Ascending aorta (tissue), 2 donors: ENCODE measurements at regions not wholly inside any gene's neighbourhood (a gene's known extent, or its start where the extent isn't known, plus 50 kb on each side); places are given as distances from the start of the nearest gene placed in this dataset.

Experiments
- DNase-seq, 2 donors: peaks; one replicate each; pipeline ENCODE4 v3.0.0-alpha.2; 2019; ENCODE audit warnings: low spot score in 2 of 2
- H3K27ac ChIP-seq, 2 donors: fragments of 200-600 bp; sonication (generic); one replicate each; pipeline ENCODE4 v1.5.1; 2016 to 2017; ENCODE audit warnings: mild to moderate bottlenecking in 1 of 2
- H3K27me3 ChIP-seq: fragments of 200-600 bp; sonication (generic); one replicate; pipeline ENCODE4 v1.5.1; 2017
- H3K36me3 ChIP-seq, 2 donors: fragments of 200-600 bp; sonication (generic); one replicate each; pipeline ENCODE4 v1.5.1; 2016
- H3K4me1 ChIP-seq, 2 donors: fragments of 200-600 bp; sonication (generic); one replicate each; pipeline ENCODE4 v1.5.1; 2016 to 2017; ENCODE audit warnings: mild to moderate bottlenecking in 1 of 2
- H3K4me3 ChIP-seq, 2 donors: fragments of 200-600 bp; sonication (generic); one replicate each; pipeline ENCODE4 v1.5.1; 2016 to 2017; ENCODE audit warnings: mild to moderate bottlenecking in 1 of 2
- H3K9me3 ChIP-seq, 2 donors: fragments of 200-600 bp; sonication (generic); one replicate each; pipeline ENCODE4 v1.5.1; 2016
- CTCF ChIP-seq, 3 experiments: fragments of 200-600 bp in 2 of 3; fragments of 450-650 bp in 1 of 3; sonication (generic) in 2 of 3; IDR thresholded peaks; one replicate each; pipeline ENCODE4 v1.5.1; 2016 to 2019; ENCODE audit warnings: antibody characterized with exemption in 3 of 3, mild to moderate bottlenecking in 1 of 3, moderate library complexity in 1 of 3
- intact Hi-C: fragments of 100-400 bp; cut with DNase I; formaldehyde crosslinking; loops from one replicate; pipeline ENCODE4 v1.15.1; 2023

DNA sequence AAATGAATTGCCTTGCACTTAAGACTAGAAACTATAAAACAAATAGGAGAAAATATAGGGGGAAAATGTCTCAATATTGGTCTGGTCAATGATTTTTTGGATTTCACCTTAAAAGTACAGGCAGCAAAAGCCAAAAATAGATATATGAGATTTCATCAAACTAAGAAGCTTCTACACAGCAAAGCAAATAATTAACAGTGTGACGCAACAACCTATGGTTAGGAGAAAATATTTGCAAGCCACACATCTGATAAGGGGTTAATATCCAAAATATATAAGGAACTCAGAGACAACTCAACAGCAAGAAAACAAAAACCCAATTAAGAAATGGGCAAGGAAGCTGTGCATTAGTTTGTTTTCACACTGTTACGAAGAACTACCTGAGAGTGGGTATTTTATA is 89.1 kb downstream of the MAIP1 start:
- no peak for TF ChIP-seq CTCF (IDR thresholded peaks at IDR 0.05)
- Histone ChIP-seq H3K4me1 (no peaks in the 10 kb centered on the region), H3K27me3 (no peaks in the 10 kb centered on the region), H3K36me3 (no peaks in the 10 kb centered on the region), H3K27ac (no peak overlapping the region), H3K9me3 (peaks cover 0 to 13% of the 10 kb centered on the region in 2 donors), H3K4me3 (no peak overlapping the region)
- intact Hi-C loops, result no loop called here
- no peak for DNase-seq

DNA sequence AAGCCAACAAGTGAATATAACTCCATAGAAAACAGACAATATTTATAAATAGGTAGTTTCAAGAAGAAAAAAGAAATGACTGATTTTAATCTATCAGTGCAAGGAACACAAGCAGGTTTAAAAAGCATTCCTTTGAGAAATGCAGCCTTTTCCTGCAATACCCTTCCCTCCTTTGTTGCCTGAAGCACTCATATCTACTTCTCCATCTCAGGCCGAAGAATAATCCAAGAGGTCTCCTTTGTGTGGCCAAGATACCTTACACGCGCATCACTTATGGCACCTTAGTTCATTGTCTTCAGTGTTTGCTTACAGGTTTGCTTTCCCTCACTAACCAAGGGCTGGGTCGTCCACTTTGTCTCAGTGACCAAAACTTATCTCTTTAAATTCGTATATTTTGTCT is 93.0 kb downstream of the MAIP1 start:
- H3K9me3 ChIP-seq, result peaks cover 0 to 13% of the 10 kb centered on the region in 2 donors
- intact Hi-C loops, result no loop called here
- no peak for TF ChIP-seq CTCF (IDR thresholded peaks at IDR 0.05)
- no peaks in the 10 kb centered on the region for H3K4me1 ChIP-seq
- no peak for DNase-seq
- H3K4me3 ChIP-seq, result no peak overlapping the region
- no peaks in the 10 kb centered on the region for H3K36me3 ChIP-seq
- H3K27ac ChIP-seq, result no peak overlapping the region
- no peaks in the 10 kb centered on the region for H3K27me3 ChIP-seq

GRCh38 chr2:200049086-200049485 is 93.7 kb downstream of the MAIP1 start:
- no peak overlapping the region for H3K27ac ChIP-seq
- no peaks in the 10 kb centered on the region for H3K4me1 ChIP-seq
- H3K9me3 ChIP-seq, result peaks cover 0 to 13% of the 10 kb centered on the region in 2 donors
- no peak overlapping the region for H3K4me3 ChIP-seq
- no peak for TF ChIP-seq CTCF (IDR thresholded peaks at IDR 0.05)
- intact Hi-C loops, result no loop called here
- no peak for DNase-seq
- no peaks in the 10 kb centered on the region for H3K27me3 ChIP-seq
- no peaks in the 10 kb centered on the region for H3K36me3 ChIP-seq

DNA sequence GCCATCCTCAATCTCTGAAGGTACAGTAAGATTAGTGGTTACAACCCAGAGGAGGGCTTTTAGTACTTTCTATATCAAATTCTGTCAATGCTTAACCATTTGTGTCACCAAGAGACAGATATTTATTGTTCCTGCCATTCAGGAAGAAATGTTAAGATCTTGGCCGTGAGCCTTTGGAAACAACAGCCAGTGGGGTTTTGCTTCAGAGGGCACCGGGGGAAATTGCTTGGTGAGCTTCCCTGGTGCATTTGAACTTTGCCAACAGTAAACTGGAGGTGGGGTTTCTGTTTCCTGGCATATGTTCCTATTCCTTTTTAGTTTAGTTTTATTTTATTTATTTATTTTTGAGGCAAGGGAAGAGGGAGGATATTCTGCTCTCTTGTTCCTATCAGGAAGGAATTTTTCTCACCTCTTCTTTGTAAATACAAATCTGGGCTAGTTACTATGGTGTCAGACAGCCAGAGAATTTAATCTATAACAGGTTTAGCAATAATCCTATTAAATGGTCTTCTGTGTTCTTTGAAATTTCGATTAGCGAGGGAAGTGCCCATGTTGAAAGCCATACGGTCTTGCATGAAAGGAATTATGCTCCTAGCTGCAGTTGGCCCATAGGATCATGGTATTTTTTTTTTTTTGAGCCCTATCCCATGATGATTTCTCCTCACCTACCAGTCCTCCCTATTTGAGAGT is 95.7 kb downstream of the MAIP1 start:
- H3K27me3 ChIP-seq, result no peaks in the 10 kb centered on the region
- H3K4me1 ChIP-seq, result no peaks in the 10 kb centered on the region
- intact Hi-C loops, result no loop called here
- H3K36me3 ChIP-seq, result no peaks in the 10 kb centered on the region
- peaks cover 0 to 3% of the 10 kb centered on the region in 2 donors for H3K9me3 ChIP-seq
- no peak overlapping the region for H3K27ac ChIP-seq
- H3K4me3 ChIP-seq, result no peak overlapping the region
- TF ChIP-seq CTCF (IDR thresholded peaks at IDR 0.05), result no peak
- no peak for DNase-seq

DNA sequence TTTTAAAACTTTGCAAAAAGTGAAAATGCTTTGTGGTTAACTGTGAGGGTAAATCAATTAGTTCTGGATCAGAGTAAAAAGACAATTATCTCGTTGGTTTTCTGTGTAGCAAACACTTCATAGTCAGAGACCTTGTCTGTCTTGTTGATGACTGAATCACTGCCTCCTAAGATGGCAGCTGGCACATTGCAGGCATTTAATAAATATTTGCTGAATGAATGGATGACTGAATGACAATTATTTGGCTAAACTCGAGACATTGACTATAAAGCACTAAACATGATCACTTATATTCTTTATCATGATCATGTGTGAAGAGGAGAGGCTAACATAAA is 96.2 kb downstream of the MAIP1 start:
- H3K4me1 ChIP-seq, result no peaks in the 10 kb centered on the region
- H3K9me3 ChIP-seq, result peaks cover 0 to 2% of the 10 kb centered on the region in 2 donors
- no peak overlapping the region for H3K27ac ChIP-seq
- no peak for TF ChIP-seq CTCF (IDR thresholded peaks at IDR 0.05)
- no peaks in the 10 kb centered on the region for H3K27me3 ChIP-seq
- H3K4me3 ChIP-seq, result no peak overlapping the region
- intact Hi-C loops, result no loop called here
- no peaks in the 10 kb centered on the region for H3K36me3 ChIP-seq
- no peak for DNase-seq

DNA sequence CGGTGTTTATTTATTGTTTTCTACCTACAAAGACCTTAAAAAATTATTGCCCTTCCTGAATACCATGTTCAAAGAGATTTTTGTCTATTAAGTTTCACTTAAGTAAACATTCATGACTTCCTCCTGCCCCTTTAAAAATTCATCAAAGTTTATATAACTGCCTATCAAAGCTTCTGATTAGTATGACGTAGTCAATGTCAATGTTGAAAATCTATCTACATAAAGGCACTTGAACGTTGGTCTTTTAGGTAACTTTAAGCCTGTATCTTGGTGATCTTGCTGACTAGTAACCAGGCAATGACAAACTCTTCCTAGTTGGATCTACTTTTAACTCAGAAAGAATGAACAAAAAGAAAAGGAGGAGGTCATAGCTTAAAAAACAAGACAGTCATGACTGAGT is 97.2 kb downstream of the MAIP1 start:
- no peak for TF ChIP-seq CTCF (IDR thresholded peaks at IDR 0.05)
- no peaks in the 10 kb centered on the region for H3K9me3 ChIP-seq
- H3K4me1 ChIP-seq, result no peaks in the 10 kb centered on the region
- H3K4me3 ChIP-seq, result no peak overlapping the region
- no peaks in the 10 kb centered on the region for H3K36me3 ChIP-seq
- no peak for DNase-seq
- intact Hi-C loops, result no loop called here
- no peak overlapping the region for H3K27ac ChIP-seq
- no peaks in the 10 kb centered on the region for H3K27me3 ChIP-seq
